ENCODE measurements at regions not wholly inside any gene's neighbourhood (a gene's known extent, or its start where the extent isn't known, plus 50 kb on each side); places are given as distances from the start of the nearest gene placed in this dataset.

DNA sequence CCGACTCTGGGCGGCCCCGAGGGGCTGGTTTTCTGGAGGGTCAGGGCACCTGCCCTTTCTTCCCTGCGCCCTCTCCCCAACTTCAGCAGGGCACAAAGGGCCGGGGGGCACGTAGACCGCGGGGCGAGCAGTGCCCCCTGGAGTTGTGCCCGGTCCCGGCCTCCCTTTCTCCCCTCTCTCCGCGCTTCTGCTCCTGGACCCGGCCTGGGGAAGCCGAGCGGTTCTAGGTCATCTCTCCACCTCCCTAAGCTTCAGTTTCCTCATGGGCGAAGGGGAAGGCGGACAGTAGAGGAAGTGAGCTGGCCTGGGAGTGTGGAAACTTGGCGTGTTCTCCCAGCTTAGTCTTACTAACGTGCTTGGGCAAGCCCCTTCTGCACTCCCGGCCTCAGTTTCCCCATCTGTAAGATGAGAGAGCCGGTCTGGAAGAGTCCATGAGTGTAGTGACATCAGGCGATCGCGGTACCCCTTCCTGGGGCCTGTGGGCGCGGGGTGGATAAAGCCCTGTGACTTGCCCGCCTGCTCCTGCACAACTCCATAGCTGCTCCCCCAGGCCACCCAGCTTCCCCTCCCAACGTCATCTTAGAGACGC is 158.6 kb upstream of the PARP11 start:
- no peak for ATAC-seq
- Mint-ChIP-seq H3K4me3 (peak overlapping the region; percentile 54), H3K4me1 (peaks cover 23% of the 10 kb centered on the region), H3K9me3 (no peaks in the 10 kb centered on the region), H3K27me3 (peaks cover 25% of the 10 kb centered on the region), H3K36me3 (no peaks in the 10 kb centered on the region), H3K27ac (no peak overlapping the region)

DNA sequence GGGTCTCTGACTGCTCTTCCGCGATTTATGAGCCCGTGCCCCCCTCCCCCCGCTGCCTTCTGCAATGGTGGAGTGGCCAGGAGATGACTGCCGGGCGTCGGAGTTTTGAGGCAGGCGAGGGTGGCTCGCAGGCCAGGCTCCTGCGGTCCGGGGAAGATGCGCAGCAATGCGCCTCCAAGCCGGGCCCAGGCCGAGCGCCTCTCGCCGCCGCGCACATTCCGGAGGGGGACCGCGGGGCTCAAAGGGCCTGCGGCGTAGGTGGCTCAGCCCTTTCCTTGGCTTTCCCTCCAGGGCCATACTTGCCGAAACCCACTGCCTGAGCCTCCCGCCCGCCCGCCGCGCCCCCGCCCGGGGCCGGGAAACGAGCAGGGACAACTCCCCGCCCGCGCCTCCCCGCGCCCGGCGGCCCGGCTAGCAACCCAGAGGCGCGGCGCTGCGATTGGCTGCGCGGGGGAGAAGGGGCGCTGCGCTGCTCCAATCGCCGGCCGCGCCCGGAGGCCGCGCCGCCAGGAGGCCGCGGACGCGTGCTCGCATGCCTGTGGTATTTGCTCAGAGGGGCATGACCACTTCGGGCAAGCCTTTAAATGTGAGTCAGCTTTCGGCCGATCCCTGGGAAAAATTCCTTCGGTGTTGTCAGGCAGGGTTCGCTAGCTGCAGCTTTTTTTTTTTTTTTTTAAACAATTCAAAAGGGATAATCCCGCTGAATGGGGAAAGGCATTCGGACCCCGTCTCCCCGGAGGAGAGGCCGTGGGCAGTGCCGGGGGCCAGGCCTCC is 157.9 kb upstream of the PARP11 start:
- ATAC-seq, result peak; percentile 94
- H3K27ac Mint-ChIP-seq, result no peak overlapping the region
- H3K9me3 Mint-ChIP-seq, result no peaks in the 10 kb centered on the region
- peaks cover 18% of the 10 kb centered on the region for H3K27me3 Mint-ChIP-seq
- H3K4me3 Mint-ChIP-seq, result peak overlapping the region; percentile 25
- H3K4me1 Mint-ChIP-seq, result peaks cover 23% of the 10 kb centered on the region
- no peaks in the 10 kb centered on the region for H3K36me3 Mint-ChIP-seq

DNA sequence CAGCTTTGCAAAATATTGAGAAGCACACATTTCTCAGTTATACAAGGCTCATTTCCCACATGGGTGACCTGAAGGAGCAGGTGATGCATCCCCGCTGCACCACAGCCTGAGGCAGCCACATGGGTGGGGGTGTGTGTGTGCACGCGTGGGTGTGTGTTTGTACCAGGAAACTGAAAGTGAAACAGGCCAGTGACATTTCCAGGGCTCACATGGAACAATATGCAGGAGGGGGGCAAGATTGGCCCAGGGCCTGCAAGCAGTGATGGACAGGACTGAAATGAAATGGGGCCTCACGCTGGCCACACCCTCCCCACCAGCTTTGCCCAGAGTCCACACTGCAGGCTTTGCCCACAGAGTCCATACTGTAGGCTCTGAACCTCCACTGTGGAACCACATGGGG is 154.2 kb upstream of the PARP11 start:
- Mint-ChIP-seq H3K4me3 (no peak overlapping the region), H3K9me3 (no peaks in the 10 kb centered on the region), H3K4me1 (peaks cover 23% of the 10 kb centered on the region), H3K36me3 (no peaks in the 10 kb centered on the region), H3K27me3 (peaks cover 25% of the 10 kb centered on the region), H3K27ac (peak overlapping the region; percentile 9)
- ATAC-seq, result no peak

DNA sequence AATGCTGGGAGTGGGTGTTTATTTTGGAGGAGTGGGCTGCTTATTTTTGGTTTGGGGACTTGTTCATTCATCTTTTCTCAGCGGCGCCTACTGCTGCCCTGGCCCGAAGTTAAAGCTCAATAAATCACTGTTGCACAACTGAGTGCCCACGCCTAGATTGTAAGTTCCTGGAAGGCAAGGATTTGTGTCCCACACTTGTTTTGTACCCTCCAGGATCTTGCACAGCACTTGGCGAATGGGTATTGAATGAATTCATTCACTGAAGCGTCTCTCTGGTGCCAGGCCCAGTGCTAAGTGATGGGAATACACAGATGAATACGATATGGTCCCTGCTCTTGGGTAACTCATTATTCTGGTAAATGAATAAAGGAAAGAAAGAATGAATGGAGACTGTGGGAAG is 153.3 kb upstream of the PARP11 start:
- H3K4me3 Mint-ChIP-seq, result no peak overlapping the region
- no peaks in the 10 kb centered on the region for H3K36me3 Mint-ChIP-seq
- H3K27me3 Mint-ChIP-seq, result peaks cover 24% of the 10 kb centered on the region
- H3K4me1 Mint-ChIP-seq, result peaks cover 17% of the 10 kb centered on the region
- no peak for ATAC-seq
- no peaks in the 10 kb centered on the region for H3K9me3 Mint-ChIP-seq
- no peak overlapping the region for H3K27ac Mint-ChIP-seq

DNA sequence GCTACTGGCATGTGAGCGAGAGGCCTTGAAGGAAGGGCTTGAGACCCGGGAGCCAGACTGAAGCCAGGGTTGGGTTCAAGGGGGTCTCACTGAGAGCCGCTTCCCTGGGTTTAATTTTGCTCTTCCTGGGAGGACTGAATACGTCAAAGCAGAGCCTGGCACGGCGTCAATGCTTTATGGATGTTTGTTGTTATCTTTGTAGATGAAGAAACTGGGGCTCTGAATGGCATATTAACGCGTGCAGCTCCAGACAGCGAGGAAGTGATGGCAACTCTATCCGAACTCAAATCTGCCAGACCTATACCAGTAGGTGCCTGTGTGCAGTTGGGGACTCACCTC is 152.8 kb upstream of the PARP11 start:
- Mint-ChIP-seq H3K36me3 (no peaks in the 10 kb centered on the region), H3K27ac (no peak overlapping the region), H3K4me1 (peaks cover 17% of the 10 kb centered on the region), H3K27me3 (peaks cover 29% of the 10 kb centered on the region), H3K4me3 (no peak overlapping the region), H3K9me3 (no peaks in the 10 kb centered on the region)
- no peak for ATAC-seq

DNA sequence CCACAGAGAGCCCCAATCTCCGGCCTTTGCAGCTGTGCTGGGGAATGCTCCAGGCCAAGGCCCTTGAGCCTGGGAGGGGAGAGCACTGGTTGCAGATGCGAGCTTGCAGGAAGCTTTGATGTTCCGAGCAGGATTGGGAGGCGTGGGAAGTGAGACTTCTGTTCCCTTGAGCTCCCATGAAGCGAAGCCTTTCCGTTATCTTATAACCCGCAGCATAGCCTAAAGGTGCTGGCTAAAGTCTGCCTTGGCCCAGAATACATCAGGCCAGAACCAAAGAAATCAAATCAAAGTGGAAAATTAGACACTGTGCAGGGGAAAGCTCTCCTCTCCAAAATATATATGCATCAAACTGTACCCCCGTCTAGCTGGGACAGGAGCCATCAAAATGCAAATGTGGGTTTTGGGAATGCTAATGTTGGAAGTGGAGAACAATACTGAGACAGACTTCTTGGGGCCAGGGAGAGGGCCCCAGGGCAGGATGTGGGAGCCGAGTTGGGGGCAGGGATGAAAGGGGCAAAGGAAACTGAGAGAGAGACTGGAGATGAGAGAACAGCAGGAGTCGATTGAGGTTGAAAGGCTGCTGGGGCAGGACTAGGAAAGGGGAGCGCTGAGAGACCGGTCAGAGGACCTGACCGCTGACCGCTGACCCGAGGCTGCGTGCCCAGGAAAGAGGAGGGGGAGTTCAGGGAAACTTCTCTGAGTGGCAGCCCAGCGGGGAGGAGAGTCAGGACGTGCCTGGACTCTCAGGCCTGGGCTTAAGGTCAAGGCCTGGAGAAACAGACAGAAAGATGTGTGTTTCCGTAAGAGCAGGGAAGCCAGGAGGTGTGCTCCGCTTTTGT is 152.2 kb upstream of the PARP11 start:
- H3K4me3 Mint-ChIP-seq, result no peak overlapping the region
- H3K27me3 Mint-ChIP-seq, result peaks cover 27% of the 10 kb centered on the region
- no peaks in the 10 kb centered on the region for H3K36me3 Mint-ChIP-seq
- H3K9me3 Mint-ChIP-seq, result no peaks in the 10 kb centered on the region
- ATAC-seq, result no peak
- peaks cover 14% of the 10 kb centered on the region for H3K4me1 Mint-ChIP-seq
- H3K27ac Mint-ChIP-seq, result no peak overlapping the region

DNA sequence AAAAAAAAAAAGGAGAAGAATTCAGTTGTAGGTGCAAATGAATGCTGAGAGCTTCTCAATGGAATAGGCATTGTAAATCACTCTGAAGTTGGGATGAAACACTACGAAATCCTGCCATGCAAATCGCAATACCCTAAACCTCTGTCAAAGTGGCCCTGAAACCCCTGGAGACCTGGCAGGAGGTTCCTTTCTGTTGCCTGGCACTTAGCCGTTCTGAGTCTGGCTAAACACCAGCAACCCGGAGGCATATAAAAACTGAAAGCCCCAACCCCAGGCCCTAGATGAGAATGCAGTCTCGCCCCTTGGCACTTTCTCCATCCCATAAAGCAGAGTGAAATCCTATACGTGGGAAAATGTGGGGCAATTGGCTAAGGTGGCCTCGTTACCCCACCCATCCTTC is 151.5 kb upstream of the PARP11 start:
- no peaks in the 10 kb centered on the region for H3K36me3 Mint-ChIP-seq
- H3K4me1 Mint-ChIP-seq, result peaks cover 11% of the 10 kb centered on the region
- H3K9me3 Mint-ChIP-seq, result no peaks in the 10 kb centered on the region
- ATAC-seq, result no peak
- no peak overlapping the region for H3K27ac Mint-ChIP-seq
- peaks cover 23% of the 10 kb centered on the region for H3K27me3 Mint-ChIP-seq
- H3K4me3 Mint-ChIP-seq, result no peak overlapping the region

DNA sequence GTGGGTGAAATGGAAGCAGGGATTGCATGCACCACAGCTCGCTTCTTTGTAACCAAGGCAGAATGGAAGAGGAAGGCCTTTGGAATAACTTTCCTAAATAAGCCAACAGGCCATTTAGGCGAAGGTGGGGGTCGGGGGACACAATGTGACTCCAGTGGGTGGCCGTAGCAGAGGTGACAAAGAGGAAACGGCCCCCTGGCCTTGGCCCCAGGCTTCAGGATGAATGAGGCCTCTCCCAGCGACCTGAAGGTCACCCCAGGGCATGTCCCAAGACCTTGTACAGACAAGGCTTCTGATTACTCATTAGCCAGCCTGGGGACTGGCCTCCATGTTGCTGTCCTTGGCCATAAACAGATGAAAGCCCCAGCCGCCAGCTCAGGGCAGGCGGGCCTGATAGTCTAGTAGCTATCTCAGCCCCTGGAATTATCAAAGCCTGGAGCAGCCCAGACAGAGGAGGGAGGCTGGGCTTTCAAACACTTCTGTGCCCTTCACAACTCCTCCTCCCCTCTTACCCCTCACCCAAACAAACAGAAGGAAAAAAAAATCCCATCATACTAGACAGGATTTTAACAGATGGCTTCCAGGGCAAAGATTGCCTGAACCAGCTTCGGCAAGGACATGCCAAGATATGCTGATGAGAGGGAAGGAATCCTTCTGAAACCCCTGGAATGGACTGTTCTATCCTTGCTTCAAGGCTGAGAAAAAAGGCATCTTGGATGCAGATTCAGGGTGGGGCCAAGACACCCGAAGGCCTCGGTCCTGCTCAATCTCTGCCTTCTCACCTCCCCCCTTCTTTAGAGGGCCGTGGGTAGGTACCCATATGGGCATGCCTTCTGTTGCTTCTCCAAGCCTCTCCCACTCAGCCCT is 142.3 kb upstream of the PARP11 start:
- Mint-ChIP-seq H3K4me3 (no peak overlapping the region), H3K27me3 (peaks cover 9% of the 10 kb centered on the region), H3K9me3 (no peaks in the 10 kb centered on the region), H3K27ac (no peak overlapping the region), H3K4me1 (no peaks in the 10 kb centered on the region), H3K36me3 (no peaks in the 10 kb centered on the region)
- ATAC-seq, result peak; percentile 31

DNA sequence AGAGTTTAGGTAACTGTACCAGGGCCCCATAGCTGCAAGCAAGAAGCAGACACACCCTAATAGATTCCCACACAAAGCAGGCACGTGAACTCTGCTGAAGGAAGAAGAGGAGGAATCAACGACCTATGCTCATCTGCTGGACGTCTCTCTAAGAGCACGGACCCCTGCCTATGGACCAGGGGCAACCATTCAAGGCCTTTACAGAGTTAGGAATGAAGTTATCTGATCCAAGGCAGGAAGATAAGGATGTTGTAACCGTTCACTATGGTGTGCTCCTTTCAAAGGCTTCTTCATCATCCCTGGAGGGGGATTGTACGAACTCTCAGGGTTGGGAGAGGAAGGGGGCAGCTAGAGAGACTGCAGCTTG is 141.6 kb upstream of the PARP11 start:
- no peaks in the 10 kb centered on the region for H3K4me1 Mint-ChIP-seq
- H3K9me3 Mint-ChIP-seq, result no peaks in the 10 kb centered on the region
- ATAC-seq, result no peak
- no peak overlapping the region for H3K27ac Mint-ChIP-seq
- no peak overlapping the region for H3K4me3 Mint-ChIP-seq
- H3K36me3 Mint-ChIP-seq, result no peaks in the 10 kb centered on the region
- H3K27me3 Mint-ChIP-seq, result peaks cover 9% of the 10 kb centered on the region

DNA sequence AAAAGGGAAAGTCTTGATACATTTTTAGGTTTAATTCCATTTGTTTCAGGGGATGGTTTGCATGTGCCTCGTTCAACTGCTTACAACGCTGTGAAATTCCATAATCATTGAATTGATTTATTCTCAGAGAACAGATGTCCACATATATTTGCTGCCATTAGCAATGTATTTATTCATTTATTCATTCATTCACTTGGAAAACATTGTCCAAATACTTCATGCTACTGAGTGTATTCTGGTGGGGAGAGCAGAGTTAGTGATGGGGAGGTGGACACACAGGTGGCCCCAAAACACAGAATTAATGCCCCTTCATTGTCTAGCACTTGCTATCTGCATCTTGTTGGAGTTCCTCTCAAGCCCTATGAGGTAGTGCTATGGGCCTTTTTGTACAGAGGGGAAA is 141.2 kb upstream of the PARP11 start:
- Mint-ChIP-seq H3K9me3 (no peaks in the 10 kb centered on the region), H3K36me3 (no peaks in the 10 kb centered on the region), H3K4me3 (no peak overlapping the region), H3K27ac (no peak overlapping the region), H3K4me1 (no peaks in the 10 kb centered on the region), H3K27me3 (peaks cover 8% of the 10 kb centered on the region)
- no peak for ATAC-seq

DNA sequence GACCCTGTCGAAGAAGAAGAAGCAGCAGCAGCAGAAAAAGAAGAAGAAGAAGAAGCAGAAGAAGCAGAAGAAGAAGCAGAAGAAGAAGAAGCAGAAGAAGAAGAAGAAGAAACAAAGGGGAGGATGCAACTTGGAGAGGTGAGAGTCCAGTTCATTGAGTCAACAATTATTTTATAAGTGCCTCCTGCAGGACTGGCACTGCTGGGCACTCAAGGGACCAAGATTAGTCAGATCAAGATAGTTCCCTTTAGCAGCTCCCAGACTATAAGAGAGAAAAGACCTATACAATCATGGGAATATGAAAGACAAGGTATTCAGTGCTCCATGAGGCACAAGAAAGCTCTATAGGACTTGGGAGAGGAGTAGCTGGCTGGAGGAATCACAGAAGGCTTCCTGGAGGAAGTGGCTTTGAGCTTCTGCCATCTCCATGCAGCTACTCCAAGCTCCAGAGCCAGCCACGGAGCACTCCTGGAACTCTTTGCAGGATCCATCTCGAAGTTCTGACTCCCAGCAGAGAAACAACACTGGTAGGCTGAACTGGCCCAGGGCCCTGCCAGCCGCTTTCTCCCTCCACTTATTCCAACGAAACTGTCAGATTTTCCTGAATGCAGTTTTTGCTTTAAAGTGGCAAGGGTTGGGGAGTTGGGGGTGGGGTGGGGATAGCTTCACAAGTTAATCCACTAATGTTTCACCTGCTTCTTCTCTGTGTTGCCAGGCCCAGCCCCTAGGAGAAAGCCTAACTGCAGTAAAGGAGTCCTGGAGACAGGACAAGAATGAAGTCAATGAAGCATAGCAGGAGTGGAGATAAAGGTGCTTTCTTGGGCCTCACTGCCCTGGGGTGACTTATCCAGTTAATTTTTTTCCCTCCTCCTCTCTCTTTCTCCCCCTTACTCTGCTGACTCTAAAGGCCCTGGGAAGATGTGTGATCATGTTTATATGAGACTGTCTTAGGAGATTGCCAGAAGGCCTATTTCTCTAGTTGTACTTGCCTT is 140.1 kb upstream of the PARP11 start:
- no peaks in the 10 kb centered on the region for H3K36me3 Mint-ChIP-seq
- H3K4me3 Mint-ChIP-seq, result no peak overlapping the region
- no peaks in the 10 kb centered on the region for H3K9me3 Mint-ChIP-seq
- ATAC-seq, result no peak
- H3K4me1 Mint-ChIP-seq, result no peaks in the 10 kb centered on the region
- H3K27ac Mint-ChIP-seq, result no peak overlapping the region
- H3K27me3 Mint-ChIP-seq, result peaks cover 8% of the 10 kb centered on the region

DNA sequence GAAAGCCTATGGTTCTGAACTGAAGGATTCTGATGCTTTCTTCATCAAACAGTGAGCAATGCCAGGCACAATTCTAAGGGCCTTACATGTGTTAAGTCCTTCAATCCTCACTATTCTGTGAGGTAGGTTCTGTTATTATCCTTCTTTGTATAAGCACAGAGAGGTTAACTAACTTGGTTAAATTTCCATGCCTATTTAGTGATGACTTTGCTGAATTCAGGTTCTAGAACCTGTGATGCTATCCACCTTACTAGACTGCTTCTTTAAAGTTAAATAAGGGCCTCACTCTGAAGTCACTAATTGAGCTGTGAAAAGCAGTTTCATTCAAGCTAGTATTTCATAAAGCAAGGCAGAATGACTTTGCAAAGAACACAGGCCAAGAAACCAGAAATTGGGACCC is 138.9 kb upstream of the PARP11 start:
- no peak for ATAC-seq
- no peak overlapping the region for H3K27ac Mint-ChIP-seq
- H3K27me3 Mint-ChIP-seq, result peaks cover 8% of the 10 kb centered on the region
- no peaks in the 10 kb centered on the region for H3K4me1 Mint-ChIP-seq
- H3K36me3 Mint-ChIP-seq, result no peaks in the 10 kb centered on the region
- H3K9me3 Mint-ChIP-seq, result no peaks in the 10 kb centered on the region
- no peak overlapping the region for H3K4me3 Mint-ChIP-seq

DNA sequence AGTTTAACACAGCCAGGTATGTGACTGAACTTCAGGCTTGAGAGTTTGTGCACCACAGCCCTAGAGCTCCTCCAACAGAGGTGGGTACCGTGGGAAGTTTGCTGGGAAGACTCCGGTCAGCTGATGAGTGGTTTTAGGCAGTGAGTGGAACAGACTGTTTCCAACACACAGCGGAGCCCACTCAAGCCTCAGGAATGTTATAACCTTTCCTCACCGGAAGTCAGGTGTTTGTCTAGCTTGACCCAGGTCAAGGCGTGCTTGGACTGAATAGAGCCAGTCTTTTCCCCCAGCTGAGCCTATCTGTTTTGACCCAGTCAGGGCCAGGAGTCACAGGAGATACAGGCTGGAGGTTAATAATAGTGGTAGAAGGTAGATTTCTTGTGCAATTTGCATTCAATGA is 138.4 kb upstream of the PARP11 start:
- no peak overlapping the region for H3K4me3 Mint-ChIP-seq
- H3K36me3 Mint-ChIP-seq, result no peaks in the 10 kb centered on the region
- H3K9me3 Mint-ChIP-seq, result no peaks in the 10 kb centered on the region
- ATAC-seq, result no peak
- H3K27me3 Mint-ChIP-seq, result peaks cover 8% of the 10 kb centered on the region
- no peak overlapping the region for H3K27ac Mint-ChIP-seq
- H3K4me1 Mint-ChIP-seq, result no peaks in the 10 kb centered on the region

DNA sequence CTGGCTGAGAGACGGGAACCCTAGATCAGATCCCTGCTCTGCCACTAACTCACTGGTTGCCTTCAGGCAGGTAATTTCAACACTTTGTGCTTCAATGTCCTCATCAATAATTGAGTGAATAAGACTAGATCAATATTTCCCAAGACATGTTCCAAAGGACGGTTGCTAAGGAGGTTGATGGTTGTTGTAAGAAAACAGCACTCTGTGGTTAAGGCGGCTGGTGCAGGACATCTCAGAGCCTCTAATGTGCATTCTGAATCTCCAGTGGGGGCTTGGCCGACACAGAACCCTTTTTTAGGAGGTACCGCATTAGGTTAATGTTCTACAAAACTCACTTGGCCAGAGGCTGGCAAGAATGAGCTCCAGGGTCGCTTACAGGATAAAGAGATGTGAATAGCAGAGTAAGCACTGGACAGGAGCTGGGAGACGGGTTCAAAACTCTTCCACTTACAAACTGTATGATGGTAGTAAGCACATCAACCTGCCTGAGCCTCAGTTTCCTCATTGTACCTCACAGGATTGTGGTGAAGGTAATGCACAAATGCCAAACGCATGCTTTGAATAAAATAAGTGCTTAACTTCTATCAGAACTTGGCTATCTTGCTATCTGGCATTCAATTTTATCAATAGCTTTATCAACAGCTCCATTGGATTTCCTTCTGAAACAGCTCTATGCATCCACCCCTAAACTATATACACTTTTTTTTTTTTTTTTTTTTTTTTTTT is 136.9 kb upstream of the PARP11 start:
- Mint-ChIP-seq H3K27ac (no peak overlapping the region), H3K4me3 (no peak overlapping the region), H3K4me1 (no peaks in the 10 kb centered on the region), H3K9me3 (no peaks in the 10 kb centered on the region), H3K27me3 (peaks cover 8% of the 10 kb centered on the region), H3K36me3 (no peaks in the 10 kb centered on the region)
- ATAC-seq, result no peak

All from stimulated activated memory B cell treated with anti-CD40 and anti-IgM and Interleukin-4, amounts not matched to agents 10 μg/mL and 1 μg/mL and 100 μg/mL, for 72 hours (primary cell).